ENCODE measurements at regions not wholly inside any gene's neighbourhood (a gene's known extent, or its start where the extent isn't known, plus 50 kb on each side); places are given as distances from the start of the nearest gene placed in this dataset.
"Not testable (repeated sequence)": the region's sequence is repeated elsewhere in the genome, so short reads cannot be mapped to it uniquely, and the experiment has no call there.

- no peaks in the 10 kb centered on the region for H3K36me3 ChIP-seq (ENCODE audit: control insufficient read depth, insufficient read depth, low read length)
- H3K27ac ChIP-seq (ENCODE audit: low read depth, low read length) = no peak overlapping the region
- WGBS (ENCODE audit: insufficient coverage) = 43% methylated on average over 1 of the region's 2 CpGs
- no peaks in the 10 kb centered on the region for H3K4me1 ChIP-seq (ENCODE audit: control insufficient read depth, insufficient read depth, low read length)
- no peaks in the 10 kb centered on the region for H3K9me3 ChIP-seq (ENCODE audit: control insufficient read depth, insufficient read depth, low read length)
- H3K4me3 ChIP-seq (ENCODE audit: low read depth, low read length) = no peak overlapping the region
- DNase-seq (ENCODE audit: low read depth in 4 of 6, low spot score in 6 of 6) = no peak
- no peaks in the 10 kb centered on the region for H3K27me3 ChIP-seq (ENCODE audit: control insufficient read depth, insufficient read depth, low read length)
Measured at GRCh38 chr2:52473526-52473925, 1294.1 kb upstream of the CHAC2 start.

GRCh38 chr2:52470457-52470856 is 1297.1 kb upstream of the CHAC2 start:
- WGBS (ENCODE audit: insufficient coverage) = 89% methylated on average over 1 of the region's 1 CpG
- H3K27me3 ChIP-seq (ENCODE audit: control insufficient read depth, insufficient read depth, low read length); H3K9me3 ChIP-seq (ENCODE audit: control insufficient read depth, insufficient read depth, low read length): not testable (repeated sequence)

GRCh38 chr2:52467189-52467588 is 1300.4 kb upstream of the CHAC2 start:
- H3K4me3 ChIP-seq (ENCODE audit: low read depth, low read length) = no peak overlapping the region
- H3K36me3 ChIP-seq (ENCODE audit: control insufficient read depth, insufficient read depth, low read length) = no peaks in the 10 kb centered on the region
- no peak overlapping the region for H3K27ac ChIP-seq (ENCODE audit: low read depth, low read length)
- DNase-seq (ENCODE audit: low read depth in 4 of 6, low spot score in 6 of 6) = no peak
- H3K9me3 ChIP-seq (ENCODE audit: control insufficient read depth, insufficient read depth, low read length) = peaks cover 1% of the 10 kb centered on the region
- H3K27me3 ChIP-seq (ENCODE audit: control insufficient read depth, insufficient read depth, low read length) = no peaks in the 10 kb centered on the region
- H3K4me1 ChIP-seq (ENCODE audit: control insufficient read depth, insufficient read depth, low read length) = no peaks in the 10 kb centered on the region
- 91% methylated on average over 2 of the region's 2 CpGs for WGBS (ENCODE audit: insufficient coverage)

More at GRCh38 chr2:52470457-52470856, 1297.1 kb upstream of the CHAC2 start:
- DNase-seq (ENCODE audit: low read depth in 4 of 6, low spot score in 6 of 6); H3K4me1 ChIP-seq (ENCODE audit: control insufficient read depth, insufficient read depth, low read length); H3K27ac ChIP-seq (ENCODE audit: low read depth, low read length); H3K4me3 ChIP-seq (ENCODE audit: low read depth, low read length); H3K36me3 ChIP-seq (ENCODE audit: control insufficient read depth, insufficient read depth, low read length): not testable (repeated sequence)

- Histone ChIP-seq H3K4me1 (ENCODE audit: control insufficient read depth, insufficient read depth, low read length) (no peaks in the 10 kb centered on the region), H3K9me3 (ENCODE audit: control insufficient read depth, insufficient read depth, low read length) (peaks cover 1% of the 10 kb centered on the region), H3K36me3 (ENCODE audit: control insufficient read depth, insufficient read depth, low read length) (no peaks in the 10 kb centered on the region), H3K27ac (ENCODE audit: low read depth, low read length) (no peak overlapping the region), H3K27me3 (ENCODE audit: control insufficient read depth, insufficient read depth, low read length) (no peaks in the 10 kb centered on the region), H3K4me3 (ENCODE audit: low read depth, low read length) (no peak overlapping the region)
- no peak for DNase-seq (ENCODE audit: low read depth in 4 of 6, low spot score in 6 of 6)
- no CpG with 5 or more reads among the region's 3 CpGs for WGBS (ENCODE audit: insufficient coverage)
Measured at GRCh38 chr2:52465287-52465686, 1302.3 kb upstream of the CHAC2 start.

- H3K36me3 ChIP-seq (ENCODE audit: control insufficient read depth, insufficient read depth, low read length) = no peaks in the 10 kb centered on the region
- H3K4me1 ChIP-seq (ENCODE audit: control insufficient read depth, insufficient read depth, low read length) = no peaks in the 10 kb centered on the region
- no CpG with 5 or more reads among the region's 3 CpGs for WGBS (ENCODE audit: insufficient coverage)
Measured at GRCh38 chr2:52463457-52463856, 1304.1 kb upstream of the CHAC2 start.

GRCh38 chr2:52456561-52457377 is 1310.8 kb upstream of the CHAC2 start:
- Histone ChIP-seq H3K4me1 (ENCODE audit: control insufficient read depth, insufficient read depth, low read length) (no peaks in the 10 kb centered on the region), H3K4me3 (ENCODE audit: low read depth, low read length) (no peak overlapping the region), H3K9me3 (ENCODE audit: control insufficient read depth, insufficient read depth, low read length) (no peaks in the 10 kb centered on the region), H3K27me3 (ENCODE audit: control insufficient read depth, insufficient read depth, low read length) (no peaks in the 10 kb centered on the region), H3K36me3 (ENCODE audit: control insufficient read depth, insufficient read depth, low read length) (no peaks in the 10 kb centered on the region), H3K27ac (ENCODE audit: low read depth, low read length) (no peak overlapping the region)
- WGBS (ENCODE audit: insufficient coverage) = no CpG with 5 or more reads among the region's 4 CpGs
- no peak for DNase-seq (ENCODE audit: low read depth in 4 of 6, low spot score in 6 of 6)

More at GRCh38 chr2:52463457-52463856, 1304.1 kb upstream of the CHAC2 start:
- no peak overlapping the region for H3K27ac ChIP-seq (ENCODE audit: low read depth, low read length)
- H3K27me3 ChIP-seq (ENCODE audit: control insufficient read depth, insufficient read depth, low read length) = no peaks in the 10 kb centered on the region
- peaks cover 1% of the 10 kb centered on the region for H3K9me3 ChIP-seq (ENCODE audit: control insufficient read depth, insufficient read depth, low read length)
- no peak overlapping the region for H3K4me3 ChIP-seq (ENCODE audit: low read depth, low read length)
- DNase-seq (ENCODE audit: low read depth in 4 of 6, low spot score in 6 of 6) = no peak

- H3K9me3 ChIP-seq (ENCODE audit: control insufficient read depth, insufficient read depth, low read length) = no peaks in the 10 kb centered on the region
- no peak overlapping the region for H3K4me3 ChIP-seq (ENCODE audit: low read depth, low read length)
- H3K4me1 ChIP-seq (ENCODE audit: control insufficient read depth, insufficient read depth, low read length) = no peaks in the 10 kb centered on the region
- no peaks in the 10 kb centered on the region for H3K27me3 ChIP-seq (ENCODE audit: control insufficient read depth, insufficient read depth, low read length)
- no peak overlapping the region for H3K27ac ChIP-seq (ENCODE audit: low read depth, low read length)
- no peaks in the 10 kb centered on the region for H3K36me3 ChIP-seq (ENCODE audit: control insufficient read depth, insufficient read depth, low read length)
- DNase-seq (ENCODE audit: low read depth in 4 of 6, low spot score in 6 of 6) = no peak
Measured at GRCh38 chr2:52454962-52455361, 1312.6 kb upstream of the CHAC2 start.

- Histone ChIP-seq H3K27me3 (ENCODE audit: control insufficient read depth, insufficient read depth, low read length) (no peaks in the 10 kb centered on the region), H3K4me1 (ENCODE audit: control insufficient read depth, insufficient read depth, low read length) (no peaks in the 10 kb centered on the region), H3K9me3 (ENCODE audit: control insufficient read depth, insufficient read depth, low read length) (no peaks in the 10 kb centered on the region), H3K27ac (ENCODE audit: low read depth, low read length) (no peak overlapping the region), H3K4me3 (ENCODE audit: low read depth, low read length) (no peak overlapping the region), H3K36me3 (ENCODE audit: control insufficient read depth, insufficient read depth, low read length) (no peaks in the 10 kb centered on the region)
- WGBS (ENCODE audit: insufficient coverage) = 96% methylated on average over 2 of the region's 4 CpGs
- no peak for DNase-seq (ENCODE audit: low read depth in 4 of 6, low spot score in 6 of 6)
Measured at GRCh38 chr2:52452201-52452600, 1315.4 kb upstream of the CHAC2 start.

GRCh38 chr2:52445686-52446085 is 1321.9 kb upstream of the CHAC2 start:
- no peaks in the 10 kb centered on the region for H3K4me1 ChIP-seq (ENCODE audit: control insufficient read depth, insufficient read depth, low read length)
- H3K27ac ChIP-seq (ENCODE audit: low read depth, low read length) = no peak overlapping the region
- DNase-seq (ENCODE audit: low read depth in 4 of 6, low spot score in 6 of 6) = peak in 1 of 6 donors; percentile 33
- H3K36me3 ChIP-seq (ENCODE audit: control insufficient read depth, insufficient read depth, low read length) = no peaks in the 10 kb centered on the region
- H3K9me3 ChIP-seq (ENCODE audit: control insufficient read depth, insufficient read depth, low read length) = no peaks in the 10 kb centered on the region
- H3K4me3 ChIP-seq (ENCODE audit: low read depth, low read length) = no peak overlapping the region
- no peaks in the 10 kb centered on the region for H3K27me3 ChIP-seq (ENCODE audit: control insufficient read depth, insufficient read depth, low read length)

GRCh38 chr2:52431352-52431760 is 1336.2 kb upstream of the CHAC2 start:
- no peaks in the 10 kb centered on the region for H3K4me1 ChIP-seq (ENCODE audit: control insufficient read depth, insufficient read depth, low read length)
- no peaks in the 10 kb centered on the region for H3K36me3 ChIP-seq (ENCODE audit: control insufficient read depth, insufficient read depth, low read length)
- no peak for DNase-seq (ENCODE audit: low read depth in 4 of 6, low spot score in 6 of 6)
- 96% methylated on average over 10 of the region's 12 CpGs for WGBS (ENCODE audit: insufficient coverage)
- H3K4me3 ChIP-seq (ENCODE audit: low read depth, low read length) = no peak overlapping the region
- no peaks in the 10 kb centered on the region for H3K27me3 ChIP-seq (ENCODE audit: control insufficient read depth, insufficient read depth, low read length)
- H3K27ac ChIP-seq (ENCODE audit: low read depth, low read length) = no peak overlapping the region
- H3K9me3 ChIP-seq (ENCODE audit: control insufficient read depth, insufficient read depth, low read length) = no peaks in the 10 kb centered on the region
